Endothelial cell of umbilical vein (primary cell): ENCODE measurements at regions not wholly inside any gene's neighbourhood (a gene's known extent, or its start where the extent isn't known, plus 50 kb on each side); places are given as distances from the start of the nearest gene placed in this dataset.

Source experiments
- BruUV-seq: library from RNA; stranded (reverse); fragments of 400-500 nt; replicated peaks from 2 replicates; lab custom pipeline; 2021; lab: Mats Ljungman, UMichigan
- CTCF ChIA-PET: fragments of 300-600, 350-600 bp; sonication (Branson Sonifier 250); formaldehyde crosslinking; loops from one replicate; lab custom pipeline; 2021; ENCODE audit warnings: antibody characterized with exemption, inconsistent platforms; lab: Charles Lee
- POLR2A ChIA-PET: fragments of 300-600, 350-600 bp; sonication (Branson Sonifier 250); formaldehyde crosslinking; loops from one replicate; lab custom pipeline; 2021; ENCODE audit warnings: antibody characterized with exemption, inconsistent platforms; lab: Charles Lee
- DNase-seq: peaks from one replicate; pipeline ENCODE4 v3.0.0-alpha.2; 2011; ENCODE audit warnings: low read depth, low spot score
- FAIRE-seq: peaks from 2 replicates; lab custom pipeline; 2011; peaks lifted over from hg19 to GRCh38; lab: Jason Lieb, UNC
- H2AFZ ChIP-seq: 2 replicates; pipeline ENCODE4 v1.6.0; 2012; ENCODE audit warnings: low read depth, low read length, control low read depth, inconsistent platforms
- H3K27ac ChIP-seq: 2 replicates; pipeline ENCODE4 v1.5.1; 2011; ENCODE audit warnings: low read depth, mild to moderate bottlenecking, control low read depth, low read length, moderate library complexity; ENCODE audit not compliant: insufficient read depth
- H3K27me3 ChIP-seq, 2 experiments: 2 replicates each; pipeline versions ENCODE4 v1.6.0 to v1.6.1; 2011; ENCODE audit warnings: low read length in 2 of 2, mixed read lengths in 1 of 2; ENCODE audit not compliant: control insufficient read depth in 2 of 2, insufficient read depth in 2 of 2
- H3K36me3 ChIP-seq, 2 experiments: 2 replicates in 1 of 2; 3 replicates in 1 of 2; pipeline ENCODE4 v1.5.1; 2011; ENCODE audit warnings: low read length in 2 of 2, mild to moderate bottlenecking in 1 of 2, moderate library complexity in 1 of 2; ENCODE audit not compliant: control insufficient read depth in 2 of 2, insufficient read depth in 2 of 2; ENCODE audit errors: extremely low read depth in 1 of 2
- H3K4me1 ChIP-seq: 3 replicates; pipeline ENCODE4 v1.5.1; 2011; ENCODE audit warnings: mild to moderate bottlenecking, low read length; ENCODE audit not compliant: control insufficient read depth, insufficient read depth; ENCODE audit errors: extremely low read depth
- H3K4me2 ChIP-seq: 2 replicates; pipeline ENCODE4 v1.6.1; 2011; ENCODE audit warnings: low read length, control low read depth, mixed read lengths; ENCODE audit not compliant: insufficient read depth
- H3K4me3 ChIP-seq, 3 experiments: fragments of 200-600 bp in 1 of 3; sonication (generic), shearing (Covaris generic) in 1 of 3; replicated peaks in 1 of 3; 2 replicates each; pipeline ENCODE4 v1.5.1; 2011 to 2016; ENCODE audit warnings: control low read depth in 3 of 3, low read length in 3 of 3, mild to moderate bottlenecking in 2 of 3, inconsistent platforms in 1 of 3, low read depth in 1 of 3, moderate library complexity in 1 of 3; ENCODE audit not compliant: insufficient read depth in 1 of 3
- H3K79me2 ChIP-seq: 2 replicates; pipeline ENCODE4 v1.6.0; 2012; ENCODE audit warnings: low read length, inconsistent platforms; ENCODE audit not compliant: control insufficient read depth, insufficient read depth
- H3K9ac ChIP-seq: replicated peaks from 2 replicates; pipeline ENCODE3; 2011; ENCODE audit warnings: low read length, control low read depth; ENCODE audit not compliant: insufficient read depth; ENCODE audit errors: extremely low read depth
- H3K9me1 ChIP-seq: replicated peaks from 3 replicates; pipeline ENCODE4 v1.6.0; 2011; ENCODE audit warnings: mild to moderate bottlenecking, low read length; ENCODE audit not compliant: control insufficient read depth, insufficient read depth; ENCODE audit errors: extremely low read depth
- H3K9me3 ChIP-seq: replicated peaks from 2 replicates; pipeline ENCODE4 v1.5.1; 2012; ENCODE audit warnings: low read length, inconsistent platforms; ENCODE audit not compliant: control insufficient read depth, insufficient read depth
- H4K20me1 ChIP-seq: replicated peaks from 2 replicates; pipeline ENCODE3; 2011; ENCODE audit warnings: mild to moderate bottlenecking, low read length; ENCODE audit not compliant: control insufficient read depth, insufficient read depth; ENCODE audit errors: extremely low read depth
- CTCF ChIP-seq, 2 donors: IDR thresholded peaks; 1 replicate in 1 of 2; 2 replicates in 1 of 2; pipeline ENCODE4 v1.5.1; 2011; ENCODE audit warnings: low read length in 2 of 2, mild to moderate bottlenecking in 2 of 2, moderate library complexity in 2 of 2, control low read depth in 1 of 2, inconsistent platforms in 1 of 2, low read depth in 1 of 2; ENCODE audit not compliant: insufficient read depth in 1 of 2; ENCODE audit errors: extremely low read depth in 1 of 2
- EZH2 ChIP-seq: IDR thresholded peaks from 2 replicates; pipeline ENCODE4 v1.6.1; 2012; ENCODE audit warnings: borderline replicate concordance, low read depth, mild to moderate bottlenecking, moderate library complexity, low read length, inconsistent platforms; ENCODE audit not compliant: severe bottlenecking
- FOS ChIP-seq: IDR thresholded peaks from 2 replicates; pipeline ENCODE4 v1.6.1; 2011; ENCODE audit warnings: mild to moderate bottlenecking, low read length, moderate library complexity, borderline replicate concordance; ENCODE audit not compliant: insufficient read depth
- GATA2 ChIP-seq: IDR thresholded peaks from 2 replicates; pipeline ENCODE4 v1.7.0; 2011; ENCODE audit warnings: low read depth, mild to moderate bottlenecking, moderate library complexity, mixed read lengths, low read length; ENCODE audit not compliant: insufficient read length, insufficient read depth
- JUN ChIP-seq: IDR thresholded peaks from 2 replicates; pipeline ENCODE4 v1.6.1; 2011; ENCODE audit warnings: borderline replicate concordance, low read depth; ENCODE audit not compliant: insufficient read length, insufficient read depth
- MAX ChIP-seq: IDR thresholded peaks from 2 replicates; pipeline ENCODE4 v1.6.1; 2011; ENCODE audit not compliant: insufficient read depth, insufficient read length
- MYC ChIP-seq: IDR thresholded peaks from one replicate; pipeline ENCODE4 v1.6.1; 2011; ENCODE audit warnings: mild to moderate bottlenecking, low read depth, low read length
- POLR2A ChIP-seq: IDR thresholded peaks from 2 replicates; pipeline ENCODE4 v1.6.1; 2012; ENCODE audit warnings: low read depth, mild to moderate bottlenecking, control low read depth, low read length
- POLR2AphosphoS5 ChIP-seq: IDR thresholded peaks from 2 replicates; pipeline ENCODE4 v1.6.1; 2012; ENCODE audit warnings: low read depth, mild to moderate bottlenecking, control low read depth, low read length, moderate library complexity; ENCODE audit not compliant: insufficient read depth
- dilution Hi-C: fragments of 300-500 bp; cut with MboI; formaldehyde crosslinking; loops from one replicate; pipeline ENCODE4 v1.15.0; 2019; ENCODE audit warnings: low sequenced_read_pairs; ENCODE audit not compliant: extremely low pct_ligation_motif_present
- intact Hi-C: fragments of 100-400 bp; cut with micrococcal nuclease; formaldehyde crosslinking; loops from one replicate; pipeline ENCODE4 v1.10.0; 2022

GRCh38 chr10:71127104-71127503 lies 85.3 kb upstream of the UNC5B start:
- no peak overlapping the region for H3K4me2 ChIP-seq
- DNase-seq (no peak), FAIRE-seq (no peak)
- no peaks in the 10 kb centered on the region for H3K9me1 ChIP-seq
- dilution Hi-C loops: no loop called here
- H3K79me2 ChIP-seq: no peaks in the 10 kb centered on the region
- H3K4me1 ChIP-seq: peaks cover 4% of the 10 kb centered on the region
- no peaks in the 10 kb centered on the region for H3K36me3 ChIP-seq
- BruUV-seq: no TSS peak
- no peak overlapping the region for H3K9ac ChIP-seq
- H4K20me1 ChIP-seq: no peaks in the 10 kb centered on the region
- intact Hi-C loops: no loop called here
- H2AFZ ChIP-seq: no peak overlapping the region
- H3K27me3 ChIP-seq: peaks cover 11 to 29% of the 10 kb centered on the region in 2 experiments
- H3K9me3 ChIP-seq: no peaks in the 10 kb centered on the region
- no peak overlapping the region for H3K4me3 ChIP-seq
- H3K27ac ChIP-seq: no peak overlapping the region
- TF ChIP-seq MAX: no peak
- no peak for TF ChIP-seq GATA2
- TF ChIP-seq CTCF (IDR thresholded peaks at IDR 0.05; ENCODE audit: extremely low read depth in 1 of 2, insufficient read depth in 1 of 2, low read depth in 1 of 2, low read length in 2 of 2): no peak
- no peak for TF ChIP-seq POLR2AphosphoS5
- no peak for TF ChIP-seq FOS
- no peak for TF ChIP-seq POLR2A
- TF ChIP-seq EZH2: no peak
- no peak for TF ChIP-seq JUN
- no peak for TF ChIP-seq MYC
- POLR2A ChIA-PET: no interaction called here
- CTCF ChIA-PET: no interaction called here
